A673 (cell line): ENCODE measurements at regions not wholly inside any gene's neighbourhood (a gene's known extent, or its start where the extent isn't known, plus 50 kb on each side); places are given as distances from the start of the nearest gene placed in this dataset.
A peak's percentile ranks its signal among the peaks of the same experiment; 100 is the strongest.
"Not testable (repeated sequence)": the region's sequence is repeated elsewhere in the genome, so short reads cannot be mapped to it uniquely, and the experiment has no call there.

ENCODE experiments used
- BruUV-seq: library from RNA; stranded (reverse); fragments of 400-500 nt; replicated peaks from 2 replicates; lab custom pipeline; 2021; lab: Mats Ljungman, UMichigan
- CTCF ChIA-PET: fragments of 300-600 bp; sonication (Branson Sonifier 250); formaldehyde crosslinking; loops from one replicate; lab custom pipeline; 2022; ENCODE audit warnings: antibody characterized with exemption; lab: Charles Lee
- POLR2A ChIA-PET: fragments of 300-600 bp; sonication (Branson Sonifier 250); formaldehyde crosslinking; loops from one replicate; lab custom pipeline; 2022; ENCODE audit warnings: antibody characterized with exemption; ENCODE audit not compliant: low non-redundant PET; lab: Charles Lee
- DNase-seq: peaks from one replicate; pipeline ENCODE4 v3.0.0-alpha.2; 2015; ENCODE audit warnings: low spot score
- H3K27ac ChIP-seq: fragments of 200-600 bp; sonication (generic); 2 replicates; pipeline ENCODE4 v1.5.1; 2016; ENCODE audit warnings: mixed run types, low read depth, mild to moderate bottlenecking, mixed read lengths, antibody characterized with exemption, low read length; ENCODE audit not compliant: poor library complexity, severe bottlenecking
- H3K27me3 ChIP-seq: fragments of 200-600 bp; sonication (generic); replicated peaks from 2 replicates; pipeline ENCODE4 v1.6.1; 2017; ENCODE audit warnings: mixed run types, low read depth, mild to moderate bottlenecking, mixed read lengths, antibody characterized with exemption, low read length; ENCODE audit not compliant: insufficient read depth, poor library complexity
- H3K36me3 ChIP-seq: fragments of 200-600 bp; sonication (generic); 2 replicates; pipeline ENCODE4 v1.6.1; 2016; ENCODE audit warnings: mixed run types, mild to moderate bottlenecking, mixed read lengths, antibody characterized with exemption, low read length; ENCODE audit not compliant: insufficient read depth, poor library complexity, severe bottlenecking
- H3K4me1 ChIP-seq: fragments of 200-600 bp; sonication (generic); 2 replicates; pipeline ENCODE4 v1.6.1; 2017; ENCODE audit warnings: mixed run types, mild to moderate bottlenecking, mixed read lengths, antibody characterized with exemption, low read length; ENCODE audit not compliant: insufficient read depth, poor library complexity, severe bottlenecking
- H3K4me3 ChIP-seq: fragments of 200-600 bp; sonication (generic); 2 replicates; pipeline ENCODE4 v1.5.1; 2016; ENCODE audit warnings: low read depth, mixed run types, mild to moderate bottlenecking, mixed read lengths, low read length; ENCODE audit not compliant: poor library complexity, severe bottlenecking
- H3K9me3 ChIP-seq: fragments of 200-600 bp; sonication (generic); 2 replicates; pipeline ENCODE4 v1.6.1; 2016; ENCODE audit warnings: mixed run types, low read depth, mild to moderate bottlenecking, mixed read lengths, antibody characterized with exemption, low read length; ENCODE audit not compliant: poor library complexity, severe bottlenecking
- CTCF ChIP-seq: fragments of 300-800, 200-600 bp; sonication (generic); conservative IDR thresholded peaks from 2 replicates; pipeline ENCODE4 v1.5.1; 2017; ENCODE audit warnings: low read depth, mild to moderate bottlenecking, antibody characterized with exemption, low read length, moderate library complexity, mixed read lengths
- EZH2 ChIP-seq: fragments of 200-600 bp; sonication (generic); IDR thresholded peaks from 2 replicates; pipeline ENCODE4 v1.6.1; 2017; ENCODE audit warnings: borderline replicate concordance, low read depth, mild to moderate bottlenecking, mixed read lengths, antibody characterized with exemption, low read length; ENCODE audit not compliant: poor library complexity, severe bottlenecking
- intact Hi-C: fragments of 100-400 bp; cut with micrococcal nuclease; formaldehyde crosslinking; loops from one replicate; pipeline ENCODE4 v1.10.0; 2022; ENCODE audit not compliant: unreplicated experiment

DNA sequence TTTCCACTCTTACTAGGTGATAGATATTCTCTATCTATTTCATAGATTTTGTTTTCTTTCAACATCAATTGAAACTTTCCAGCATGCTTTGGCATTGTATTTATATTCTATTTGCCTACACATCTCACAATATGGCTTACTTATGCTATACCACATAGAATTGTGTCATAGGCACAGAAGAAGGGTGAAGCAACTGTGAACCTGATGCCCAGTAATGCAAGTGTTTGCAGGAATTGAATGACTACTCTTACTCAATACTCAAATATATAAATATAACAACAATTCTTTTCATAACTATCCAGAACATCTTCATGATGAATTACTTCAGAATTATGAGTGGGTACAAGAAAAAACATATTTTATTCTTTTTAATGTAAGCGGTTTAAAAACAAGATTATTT is 165.9 kb downstream of the PTBP2 start:
- CTCF ChIA-PET, result no interaction called here
- no peaks in the 10 kb centered on the region for H3K36me3 ChIP-seq
- H3K27ac ChIP-seq, result no peak overlapping the region
- no peaks in the 10 kb centered on the region for H3K27me3 ChIP-seq
- no peak for DNase-seq
- POLR2A ChIA-PET, result no interaction called here
- TF ChIP-seq CTCF (no peak), EZH2 (no peak)
- BruUV-seq, result no TSS peak
- intact Hi-C loops, result no loop called here
- no peaks in the 10 kb centered on the region for H3K4me1 ChIP-seq
- peaks cover 19% of the 10 kb centered on the region for H3K9me3 ChIP-seq
- H3K4me3 ChIP-seq, result no peak overlapping the region

- CTCF ChIA-PET, result no interaction called here
- no peaks in the 10 kb centered on the region for H3K4me1 ChIP-seq
- no peak for DNase-seq
- no TSS peak for BruUV-seq
- TF ChIP-seq CTCF, result no peak
- no peaks in the 10 kb centered on the region for H3K36me3 ChIP-seq
- H3K9me3 ChIP-seq, result peaks cover 8% of the 10 kb centered on the region
- H3K4me3 ChIP-seq, result no peak overlapping the region
- no peak overlapping the region for H3K27ac ChIP-seq
- POLR2A ChIA-PET, result no interaction called here
- H3K27me3 ChIP-seq, result no peaks in the 10 kb centered on the region
- intact Hi-C loops, result no loop called here
Measured at GRCh38 chr1:96901783-96902363, 180.3 kb downstream of the PTBP2 start.

DNA sequence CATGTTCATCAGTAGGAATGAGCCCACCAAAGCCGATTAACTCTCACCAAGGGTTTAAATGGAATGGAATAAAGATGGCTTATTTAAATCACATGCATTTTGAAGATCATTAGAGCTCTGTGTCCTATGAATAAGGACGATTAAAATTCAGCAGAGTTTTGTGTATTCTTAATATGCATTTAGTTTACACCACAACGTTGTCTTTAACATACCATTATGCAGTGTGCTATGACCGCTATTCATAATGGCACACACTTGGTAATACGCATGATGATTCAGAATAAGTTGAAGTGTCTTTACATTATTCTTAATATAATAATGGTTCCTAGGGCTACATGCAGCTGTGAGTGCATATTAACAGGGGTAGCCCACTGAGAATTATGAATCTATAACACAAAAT is 190.7 kb downstream of the PTBP2 start:
- ChIA-PET POLR2A (no interaction called here), CTCF (no interaction called here)
- H3K36me3 ChIP-seq, result no peaks in the 10 kb centered on the region
- H3K9me3 ChIP-seq, result no peaks in the 10 kb centered on the region
- intact Hi-C loops, result no loop called here
- no peak overlapping the region for H3K27ac ChIP-seq
- DNase-seq, result no peak
- no peaks in the 10 kb centered on the region for H3K4me1 ChIP-seq
- TF ChIP-seq EZH2 (no peak), CTCF (no peak)
- H3K27me3 ChIP-seq, result no peaks in the 10 kb centered on the region
- no peak overlapping the region for H3K4me3 ChIP-seq
- BruUV-seq, result no TSS peak

DNA sequence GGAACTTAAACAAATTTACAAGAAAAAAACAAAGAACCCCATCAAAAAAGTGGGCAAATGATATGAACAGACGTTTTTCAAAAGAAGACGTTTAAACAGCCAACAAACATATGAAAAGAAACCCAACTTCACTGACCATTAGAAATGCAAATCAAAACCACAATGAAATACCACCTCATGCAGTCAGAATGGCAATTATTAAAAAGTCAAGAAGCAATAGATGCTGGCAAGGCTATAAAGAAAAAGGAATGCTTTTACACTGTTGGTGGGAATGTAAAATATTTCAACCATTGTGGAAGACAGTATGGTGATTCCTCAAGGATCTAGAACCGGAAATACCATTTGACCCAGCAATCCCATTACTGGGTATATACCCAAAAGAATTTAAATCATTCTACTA is 194.1 kb downstream of the PTBP2 start:
- H3K9me3 ChIP-seq, H3K27ac ChIP-seq, BruUV-seq, CTCF ChIA-PET, H3K4me3 ChIP-seq, H3K27me3 ChIP-seq, H3K36me3 ChIP-seq, POLR2A ChIA-PET, intact Hi-C loops, H3K4me1 ChIP-seq: not testable (repeated sequence)
- peak; percentile 58 for DNase-seq
